ENCODE measurements at regions not wholly inside any gene's neighbourhood (a gene's known extent, or its start where the extent isn't known, plus 50 kb on each side); places are given as distances from the start of the nearest gene placed in this dataset.

DNA sequence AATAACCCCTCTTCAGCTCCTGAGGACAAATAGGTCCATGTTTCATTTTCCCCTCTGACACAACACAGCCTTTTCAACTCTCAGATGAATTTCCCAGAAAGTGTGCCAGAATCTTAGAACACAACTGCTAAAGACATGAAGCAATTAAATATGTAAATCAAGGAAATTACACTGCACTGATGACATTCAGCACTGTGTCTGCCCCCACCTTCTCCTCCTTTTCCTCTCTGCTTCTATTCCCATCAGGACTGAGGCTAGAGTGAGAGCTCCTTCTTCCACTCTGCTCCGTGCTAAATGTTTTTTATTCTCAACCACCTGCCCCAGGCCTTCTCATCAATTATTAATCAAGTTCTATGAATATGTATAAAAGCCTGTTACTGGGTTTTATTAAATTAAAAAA is 596.1 kb downstream of the TUSC7 start:
- no peak for DNase-seq

DNA sequence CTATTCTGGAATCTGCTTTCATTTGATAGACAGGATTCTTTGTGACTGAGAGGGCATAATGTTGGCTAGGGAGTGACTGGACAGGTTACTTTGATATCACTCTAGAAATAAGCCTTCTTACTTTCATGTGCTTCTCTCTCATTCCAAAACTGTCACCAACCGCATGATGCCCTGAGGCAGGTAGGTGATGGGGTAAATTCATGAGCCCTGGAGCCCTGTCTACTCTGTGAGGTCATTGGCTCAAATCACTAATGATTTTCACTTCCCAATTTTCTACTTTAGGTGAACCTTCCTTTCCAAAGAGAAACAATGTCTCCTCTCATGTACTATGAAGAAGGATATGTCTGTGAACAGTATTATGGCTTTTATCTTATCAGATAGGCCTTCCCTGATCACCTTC is 596.7 kb downstream of the TUSC7 start:
- DNase-seq: no peak

DNA sequence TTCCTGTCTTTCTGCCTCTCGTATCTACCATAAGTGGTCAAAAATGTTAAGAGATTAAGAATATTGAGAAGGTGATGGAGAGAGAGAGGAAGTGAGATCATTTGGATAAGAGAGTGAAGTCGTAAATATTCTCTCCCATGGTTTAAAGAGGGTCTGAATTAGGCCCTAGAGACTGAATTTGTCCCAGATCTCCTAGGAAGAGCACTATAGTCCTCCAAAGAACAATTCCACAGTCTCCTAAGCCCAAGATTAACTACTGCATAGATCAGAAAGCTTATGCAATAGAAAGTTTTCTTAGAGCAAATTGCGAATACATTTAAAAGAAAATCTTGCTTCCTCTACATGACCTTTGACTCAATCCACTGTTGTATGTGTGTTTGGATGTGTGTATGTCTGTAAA is 598.8 kb downstream of the TUSC7 start:
- DNase-seq: no peak

DNA sequence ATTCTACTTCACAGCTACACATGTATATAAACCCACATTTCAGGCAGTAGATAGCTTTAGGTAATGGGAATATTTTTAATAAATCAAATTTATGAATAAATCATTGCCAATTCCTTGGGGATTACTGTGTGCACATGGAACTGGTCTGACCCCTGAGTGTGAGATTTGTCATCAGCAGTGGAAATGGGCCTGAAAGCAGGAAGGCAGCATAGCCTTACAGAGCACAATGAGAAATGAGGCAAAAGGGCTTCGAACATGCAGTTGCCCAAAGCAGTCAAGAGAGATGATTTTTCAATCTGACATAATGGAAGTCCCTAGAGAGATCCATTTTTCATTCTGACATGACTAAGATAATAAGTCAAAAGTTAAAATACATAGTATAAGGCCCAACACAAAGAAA is 599.2 kb downstream of the TUSC7 start:
- DNase-seq: no peak

DNA sequence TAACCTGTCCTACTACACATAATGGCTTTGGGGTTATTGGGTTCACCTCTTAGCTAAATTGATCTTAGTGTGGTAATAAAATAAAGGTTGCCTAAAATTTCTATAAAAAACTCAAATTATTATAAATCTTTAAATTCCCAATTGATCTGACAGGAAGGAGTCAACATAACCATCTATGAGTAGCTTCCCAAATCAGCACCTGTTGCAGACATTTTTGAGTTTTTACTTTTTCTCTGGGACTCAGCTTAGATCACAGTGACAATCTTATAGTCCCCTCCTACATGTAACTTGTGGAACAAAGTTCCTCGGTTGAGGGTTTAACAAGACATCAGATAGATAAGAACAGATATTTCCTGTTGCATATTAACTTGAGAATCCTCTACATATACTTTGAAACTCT is 601.0 kb downstream of the TUSC7 start:
- DNase-seq: no peak

DNA sequence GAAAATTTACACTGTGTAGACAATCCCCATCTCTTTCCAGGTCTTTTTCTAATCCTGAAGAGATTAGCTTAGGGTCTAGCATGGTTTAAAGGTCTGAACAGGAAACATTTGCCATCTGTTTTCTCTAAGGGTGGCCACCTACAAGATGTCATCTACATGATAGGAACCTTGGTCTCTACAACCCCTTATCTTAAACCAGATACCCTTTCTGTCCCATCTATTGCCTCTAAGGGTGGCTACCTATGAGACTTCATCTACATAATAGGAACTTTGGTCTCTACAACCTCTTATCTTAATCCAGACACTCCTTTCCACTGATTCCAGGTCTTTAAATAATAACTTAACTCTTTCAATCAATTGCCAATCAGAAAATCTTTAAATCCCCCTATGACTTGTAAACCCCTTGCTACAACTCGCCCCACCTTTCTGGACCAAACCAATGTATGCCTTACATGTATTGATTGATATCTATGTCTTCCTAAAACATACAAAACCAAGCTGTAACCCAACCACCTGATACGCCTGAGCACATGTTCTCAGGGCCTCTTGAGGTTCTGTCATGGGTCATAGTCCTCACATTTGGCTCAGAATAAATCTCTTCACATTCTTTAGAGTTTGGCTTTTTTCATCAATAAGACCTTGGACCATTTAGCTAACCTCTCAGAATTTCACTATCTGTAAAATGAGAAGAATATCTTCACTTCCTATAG is 605.0 kb downstream of the TUSC7 start:
- no peak for DNase-seq

DNA sequence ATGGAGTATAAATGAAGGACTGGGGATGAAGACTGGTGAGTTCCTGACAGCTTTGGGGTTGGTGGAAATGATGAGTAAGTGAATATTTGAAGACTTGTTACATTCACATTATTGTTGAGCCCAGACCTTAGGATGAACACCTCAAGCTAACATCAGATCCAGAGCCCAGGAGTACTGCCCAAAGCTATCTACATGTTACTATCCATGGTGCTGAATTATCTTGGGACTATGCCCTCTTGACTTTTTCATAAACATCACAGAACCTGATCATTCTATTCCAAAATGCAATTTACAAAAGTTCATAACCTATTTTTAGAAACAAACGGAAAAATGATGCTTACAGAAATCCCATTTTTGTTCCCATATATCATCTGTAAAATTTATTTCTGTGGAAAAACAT is 613.3 kb downstream of the TUSC7 start:
- no peak for DNase-seq

DNA sequence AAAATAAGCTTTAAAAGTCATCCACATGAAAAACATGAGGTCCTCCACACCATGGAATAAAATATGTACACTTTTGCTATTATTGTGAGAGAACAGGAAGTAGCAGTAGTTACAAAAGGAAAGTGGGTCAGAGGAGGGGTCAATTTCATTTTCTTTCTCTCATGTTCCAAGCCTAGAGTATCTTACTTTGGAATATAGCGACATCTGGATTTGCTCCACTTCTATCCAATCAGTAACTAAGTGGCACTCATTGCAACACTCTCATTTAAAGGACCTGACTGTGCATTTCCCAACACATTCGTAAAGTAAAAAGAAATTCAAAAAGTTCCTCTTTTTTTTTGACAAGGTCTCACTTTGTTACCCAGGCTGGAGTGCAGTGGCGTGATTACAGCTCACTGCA is 637.3 kb downstream of the TUSC7 start:
- DNase-seq: no peak

DNA sequence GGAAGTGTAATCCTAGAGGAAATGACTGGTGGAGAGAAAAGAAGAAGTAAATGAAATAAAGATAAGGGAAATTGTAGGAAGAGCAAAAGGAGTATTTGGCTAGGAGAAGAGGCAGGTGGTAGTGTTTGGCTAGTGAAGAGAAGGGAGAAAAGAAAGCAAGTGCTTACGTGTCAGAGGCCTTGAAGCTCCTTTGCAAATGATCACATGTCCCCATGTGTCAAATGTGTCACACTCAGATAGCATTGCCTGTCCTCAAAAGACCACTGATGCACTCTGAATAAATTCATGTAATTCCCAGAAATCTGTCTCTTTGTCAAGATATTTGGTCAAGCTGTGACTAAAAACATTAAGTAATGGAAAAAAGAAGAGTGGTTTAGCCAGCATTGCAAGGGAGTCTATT is 639.3 kb downstream of the TUSC7 start:
- no peak for DNase-seq

DNA sequence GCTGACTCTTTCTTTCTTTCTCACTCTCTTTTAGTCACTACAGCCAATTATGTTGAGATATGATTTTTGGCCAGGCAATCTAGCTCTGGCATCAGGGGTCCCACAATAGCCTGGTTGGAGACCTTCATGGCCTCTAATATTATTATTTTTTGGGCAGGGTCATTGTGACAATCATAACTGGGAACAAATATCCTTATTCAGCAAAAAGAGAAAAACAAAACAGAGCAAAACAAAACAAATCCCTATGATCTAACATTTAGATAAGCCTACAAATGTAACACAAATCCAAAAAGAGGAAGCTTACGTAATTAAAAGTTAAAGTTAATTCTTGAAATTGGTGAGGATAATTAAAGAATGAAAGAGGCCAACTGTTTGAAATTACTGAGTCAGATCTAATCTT is 640.0 kb downstream of the TUSC7 start:
- DNase-seq: no peak

DNA sequence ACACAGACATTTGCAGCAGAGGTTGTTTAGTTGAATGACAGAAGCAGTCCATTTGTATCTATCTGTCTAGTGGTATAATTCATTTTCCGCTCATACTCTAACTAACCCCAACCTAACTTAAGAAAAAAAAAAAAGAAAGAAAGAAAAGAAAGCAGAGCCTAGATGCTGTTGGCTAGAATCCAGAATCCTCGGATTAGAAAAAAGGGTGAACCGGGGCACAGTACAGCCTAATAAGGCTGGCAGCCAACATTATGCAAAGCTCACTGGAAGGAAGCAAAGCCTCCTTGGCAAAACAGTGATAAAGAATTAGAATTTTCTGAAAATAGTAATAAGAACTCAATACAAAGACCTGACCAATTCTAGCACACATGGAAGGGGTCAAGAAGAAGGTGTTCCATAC is 640.8 kb downstream of the TUSC7 start:
- no peak for DNase-seq

DNA sequence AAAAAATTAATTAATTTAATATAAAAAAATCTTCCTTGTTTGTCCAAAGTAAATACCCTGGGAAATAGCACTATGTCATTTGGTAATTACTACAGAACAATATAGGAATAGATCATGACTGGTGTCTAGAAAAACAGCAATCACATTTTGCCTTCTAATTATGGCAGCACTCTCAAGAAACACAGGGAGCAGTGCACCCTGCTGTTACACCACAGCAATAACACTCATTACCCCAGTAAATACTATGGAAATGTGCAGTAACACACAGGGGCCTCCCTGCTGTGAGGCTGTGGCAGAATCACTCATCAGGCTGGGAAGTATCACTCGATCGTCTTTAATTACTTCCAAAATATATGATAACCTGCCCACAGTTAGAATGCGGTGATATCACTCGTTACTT is 646.0 kb downstream of the TUSC7 start:
- no peak for DNase-seq

DNA sequence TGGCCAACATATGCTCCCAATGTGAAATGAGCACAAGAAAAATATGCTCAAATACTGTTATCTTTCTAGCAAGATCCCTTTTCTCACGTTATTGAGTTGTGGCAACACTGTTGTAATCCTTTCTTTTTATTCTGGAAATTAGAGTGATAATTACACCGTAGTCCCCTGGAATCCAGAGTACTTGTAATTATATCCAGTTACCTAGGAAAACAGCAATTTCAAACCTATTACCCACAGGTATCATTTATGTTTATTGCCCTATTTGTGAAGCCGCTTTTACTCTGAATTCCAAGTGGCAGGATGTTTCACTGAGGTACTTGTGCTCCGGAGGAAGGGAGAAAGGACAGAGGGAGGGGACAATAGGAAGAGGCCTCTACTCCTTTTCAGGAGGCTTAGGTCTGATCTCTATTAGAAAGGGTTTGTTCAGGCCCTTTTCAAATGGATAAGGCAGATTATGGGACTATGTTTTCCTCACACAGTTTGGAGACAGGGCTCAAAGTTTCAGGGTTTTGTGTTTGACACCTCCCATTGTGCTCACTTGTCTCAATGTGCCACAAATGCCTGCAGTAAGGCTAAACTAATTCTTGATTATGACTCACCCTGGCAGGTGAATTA is 646.6 kb downstream of the TUSC7 start:
- no peak for DNase-seq

DNA sequence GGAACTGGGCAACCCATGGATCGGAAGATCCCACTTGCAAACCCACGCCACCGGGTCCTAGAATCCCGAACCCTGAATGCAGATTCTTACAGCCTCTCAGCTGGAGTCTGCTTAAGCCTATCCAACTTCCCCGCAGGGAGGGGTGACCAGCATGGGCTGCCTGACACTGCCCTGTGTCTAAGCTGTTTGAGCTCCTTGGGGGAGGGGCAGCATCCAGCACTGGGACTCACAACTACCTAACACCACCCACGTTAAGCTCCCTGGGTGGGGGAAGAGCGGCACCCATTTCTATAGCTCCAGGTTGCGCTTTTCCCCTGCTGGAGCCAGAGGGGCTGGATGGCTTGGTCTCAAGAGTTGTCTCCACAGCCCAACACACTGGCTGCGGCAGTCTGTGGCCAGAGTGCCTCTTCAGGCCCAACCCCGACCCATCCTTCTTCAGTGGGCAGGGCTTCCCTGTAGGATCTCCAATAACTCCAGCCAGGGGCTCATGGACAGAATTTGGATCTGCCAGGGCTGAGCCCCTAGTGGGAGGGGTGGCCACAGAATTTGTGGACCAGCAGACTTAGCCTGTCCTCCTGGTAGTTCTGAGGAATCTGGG is 649.2 kb downstream of the TUSC7 start:
- DNase-seq: no peak

DNA sequence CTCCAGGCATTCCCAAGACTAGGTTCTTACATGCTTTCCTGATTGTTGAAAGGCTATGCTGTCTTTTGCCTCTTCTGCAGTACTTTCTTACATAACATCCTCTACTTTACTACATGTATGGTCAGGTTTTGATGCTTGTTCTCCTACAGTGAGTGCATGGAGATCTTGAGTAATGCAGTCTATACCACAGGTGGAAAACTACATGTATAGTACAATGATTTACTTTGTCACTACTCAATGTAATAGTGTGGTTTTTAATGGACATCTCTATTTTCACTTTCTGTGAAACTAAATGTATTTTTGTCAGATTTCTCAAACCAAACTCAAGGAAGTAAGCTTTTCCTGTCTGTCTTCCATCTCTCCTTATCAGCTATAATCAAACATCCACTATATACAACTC is 657.0 kb downstream of the TUSC7 start:
- no peak for DNase-seq

DNA sequence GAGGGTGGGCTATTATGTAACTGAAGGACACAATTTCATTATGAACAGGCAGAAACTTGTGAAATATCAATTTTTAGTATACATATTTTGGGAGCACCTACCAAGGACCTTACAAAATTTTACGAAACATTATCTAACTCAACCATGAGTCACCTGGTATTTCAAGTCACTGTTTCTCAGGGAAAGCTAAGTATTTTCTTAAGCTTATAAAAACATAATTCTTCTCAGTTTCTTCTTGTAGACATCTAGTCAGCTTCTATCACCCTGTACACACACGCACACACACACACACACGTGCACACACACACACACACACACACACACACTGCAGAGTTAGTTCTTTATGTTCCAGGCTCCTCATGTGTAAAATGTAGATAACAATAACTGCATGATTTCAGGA is 658.3 kb downstream of the TUSC7 start:
- no peak for DNase-seq

DNA sequence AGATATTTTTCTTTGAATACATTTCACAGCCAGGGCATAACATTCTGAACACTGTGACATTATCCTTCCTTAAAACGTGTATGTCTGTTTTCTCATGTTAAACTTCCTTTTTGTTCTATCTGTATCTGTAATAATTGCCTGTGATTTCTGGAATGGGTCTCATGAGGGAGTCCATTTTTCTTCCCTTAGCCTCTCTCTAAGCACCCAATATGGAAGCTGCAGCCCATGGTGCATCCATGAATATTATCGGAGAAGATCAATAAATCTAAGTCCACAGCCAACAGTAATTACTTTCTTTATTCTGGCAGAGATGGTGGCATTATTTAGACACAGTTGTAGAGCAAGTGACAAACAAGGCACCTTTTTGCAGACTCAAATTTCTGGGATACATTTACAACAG is 671.1 kb downstream of the TUSC7 start:
- DNase-seq: no peak

DNA sequence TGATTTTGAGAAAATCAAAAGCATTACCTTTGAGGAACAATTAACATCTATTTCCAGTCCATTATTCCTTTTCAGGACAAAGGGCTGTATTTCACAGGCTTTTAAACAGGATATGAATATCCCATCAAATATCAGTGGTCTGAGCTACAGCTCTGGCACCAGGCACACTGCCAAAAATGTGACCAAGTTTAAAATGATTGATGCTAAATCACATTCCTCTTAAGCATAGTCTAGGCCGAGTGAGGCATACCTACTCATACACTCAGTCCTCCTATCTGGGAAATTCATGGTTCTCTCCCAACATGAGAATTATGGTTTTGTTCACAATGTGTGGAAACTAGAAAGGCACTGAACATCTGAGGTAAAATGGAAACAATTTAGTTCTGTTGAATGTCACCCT is 683.5 kb downstream of the TUSC7 start:
- peak; percentile 3 for DNase-seq

DNA sequence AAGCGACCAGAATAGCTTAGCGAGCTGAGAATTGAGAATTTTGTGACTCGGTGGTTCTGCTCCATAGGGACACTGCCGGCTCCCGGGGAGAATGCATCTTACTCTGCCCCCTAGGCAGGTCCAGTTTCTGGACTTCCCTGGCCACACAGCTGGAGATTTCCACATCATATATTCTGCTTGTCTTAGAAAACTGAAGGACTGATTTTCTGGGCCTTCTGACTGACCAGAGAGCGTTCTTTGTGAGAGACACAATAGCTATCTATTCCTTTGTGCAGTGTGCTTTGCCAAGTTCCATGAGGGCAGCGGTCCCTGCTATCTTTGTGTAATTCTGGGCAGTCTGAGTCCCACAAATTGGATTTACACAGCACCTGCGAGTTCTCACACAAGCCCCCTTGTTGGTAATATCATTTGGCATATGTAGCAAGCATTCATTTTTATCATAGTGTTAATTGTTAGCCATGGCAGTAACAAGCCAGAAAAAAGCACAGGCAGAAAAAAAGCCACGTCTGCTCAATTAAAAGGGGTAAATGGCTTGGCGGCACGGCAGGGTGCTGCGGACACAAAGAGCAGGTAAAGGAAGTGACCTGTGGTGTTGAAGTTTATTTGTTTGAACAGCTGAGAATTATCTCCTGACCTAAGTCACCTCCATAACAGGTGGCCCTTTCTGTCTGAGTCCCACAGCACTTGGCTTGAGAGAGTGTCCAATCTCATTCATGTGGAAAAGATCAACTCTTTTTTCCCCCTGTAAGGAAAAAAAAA is 688.7 kb downstream of the TUSC7 start:
- DNase-seq: no peak

DNA sequence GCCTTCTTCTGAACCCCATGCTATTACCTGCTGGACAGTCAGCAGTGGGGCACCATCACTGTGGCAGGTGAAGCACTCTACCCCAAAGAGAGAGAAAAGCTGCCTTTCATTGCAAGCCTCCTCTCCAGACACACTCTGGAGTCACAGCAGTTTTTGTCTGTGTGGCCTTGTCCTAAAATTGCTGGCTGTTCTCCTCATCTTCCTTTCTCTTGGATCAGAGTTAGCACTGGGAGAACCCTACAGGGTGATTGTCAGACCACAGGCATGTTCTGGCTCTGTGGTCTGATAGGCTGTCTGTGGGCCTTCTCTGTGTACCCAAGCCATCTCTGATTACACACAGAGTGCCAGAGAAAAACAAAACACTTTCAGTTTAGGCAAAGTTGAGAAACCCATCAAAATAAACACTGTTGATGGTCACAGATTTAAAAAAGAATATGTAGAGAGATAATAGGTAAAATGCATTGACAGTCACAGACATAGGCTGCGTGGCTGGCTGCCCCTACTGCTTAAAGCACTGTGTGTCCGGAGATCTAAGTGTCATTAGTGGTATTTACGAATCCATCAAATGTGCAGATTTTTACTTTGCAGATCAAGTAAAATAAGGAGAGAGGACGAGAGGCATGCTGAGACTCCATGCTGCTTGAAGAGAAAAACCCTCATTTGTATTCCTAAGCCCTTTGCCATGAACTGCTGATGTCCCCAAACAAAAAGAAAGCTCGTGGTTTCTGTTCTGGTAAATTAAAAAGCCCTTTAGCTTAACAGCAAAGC is 689.9 kb downstream of the TUSC7 start:
- no peak for DNase-seq

DNA sequence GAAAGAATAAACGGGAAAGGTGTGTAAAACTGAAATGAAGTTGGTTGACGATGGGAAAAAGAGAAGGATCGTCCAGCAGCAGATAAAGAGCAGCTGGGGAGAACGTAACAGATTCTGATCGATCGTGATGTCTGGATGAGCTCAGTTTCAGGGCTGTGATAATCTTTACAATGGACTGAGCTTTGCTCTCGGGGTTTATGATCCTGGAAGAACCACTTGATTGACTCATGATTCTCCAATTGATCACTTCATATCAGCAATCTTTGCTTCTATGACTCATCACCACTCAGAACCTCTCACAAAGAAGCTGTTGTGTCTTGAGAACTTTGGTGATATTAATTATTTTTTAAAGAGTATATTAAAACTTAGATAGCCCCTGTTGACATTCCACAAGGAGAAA is 690.7 kb downstream of the TUSC7 start:
- no peak for DNase-seq

DNA sequence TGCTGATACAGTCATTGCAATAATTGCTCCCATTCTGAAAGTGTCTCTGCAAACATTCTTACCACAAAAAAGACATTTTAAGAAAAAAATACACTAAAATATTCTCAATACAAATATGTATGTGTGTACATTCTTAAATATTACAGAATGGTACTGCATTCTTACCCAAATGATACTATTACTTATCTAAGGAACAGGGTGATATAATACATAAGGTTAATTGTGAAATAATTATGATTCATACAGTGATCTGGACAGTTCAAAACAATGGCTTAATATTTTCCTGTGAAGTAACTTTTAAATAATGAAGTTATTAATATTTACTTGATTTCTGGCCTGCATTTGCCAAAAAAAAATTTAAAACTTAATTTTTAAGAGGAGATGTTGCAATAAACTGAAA is 694.6 kb downstream of the TUSC7 start:
- no peak for DNase-seq

DNA sequence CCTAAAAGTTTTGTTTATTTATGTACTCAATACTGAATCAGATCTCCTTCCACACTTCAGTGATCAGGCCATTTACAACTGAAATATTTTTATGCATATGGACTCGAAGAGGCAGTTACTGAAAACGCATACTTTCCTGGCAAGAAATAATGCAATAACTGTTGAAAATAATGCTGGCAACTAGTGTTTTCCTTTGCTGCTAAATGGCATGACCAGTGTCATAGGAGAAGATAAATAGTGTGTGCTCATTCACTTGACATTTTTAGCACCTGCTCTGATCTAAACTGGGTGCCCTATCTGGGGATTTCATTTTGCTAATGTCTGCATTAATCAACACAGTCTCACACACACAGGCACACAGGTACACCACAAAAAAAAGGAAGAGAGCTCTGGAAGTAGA is 695.2 kb downstream of the TUSC7 start:
- DNase-seq: no peak
